GM19351 (cell line): ENCODE measurements at regions not wholly inside any gene's neighbourhood (a gene's known extent, or its start where the extent isn't known, plus 50 kb on each side); places are given as distances from the start of the nearest gene placed in this dataset.

Experiments
- ATAC-seq: cut with Tn5 transposase; IDR thresholded peaks from one replicate; pipeline ENCODE4 v1.9.1; 2021; ENCODE audit warnings: mild to moderate bottlenecking, moderate library complexity; ENCODE audit not compliant: unreplicated experiment

GRCh38 chr18:5091741-5092140, 105.3 kb downstream of the AKAIN1 start:
- ATAC-seq, result no peak

- no peak for ATAC-seq
Observed at GRCh38 chr18:5075297-5075696, 121.8 kb downstream of the AKAIN1 start.

GRCh38 chr18:5073026-5073944, 123.8 kb downstream of the AKAIN1 start:
- peak; percentile 83 for ATAC-seq

- no peak for ATAC-seq
Observed at GRCh38 chr18:5068851-5069250, 128.2 kb downstream of the AKAIN1 start.

- no peak for ATAC-seq
Observed at GRCh38 chr18:5066380-5066977, 130.6 kb downstream of the AKAIN1 start.

GRCh38 chr18:5065615-5066014, 131.4 kb downstream of the AKAIN1 start:
- ATAC-seq, result no peak

- no peak for ATAC-seq
Observed at GRCh38 chr18:5064841-5065370, 132.2 kb downstream of the AKAIN1 start.

- no peak for ATAC-seq
Observed at GRCh38 chr18:5061785-5062184, 135.3 kb downstream of the AKAIN1 start.

- no peak for ATAC-seq
Observed at GRCh38 chr18:5060543-5060942, 136.5 kb downstream of the AKAIN1 start.

GRCh38 chr18:5059696-5060032, 137.4 kb downstream of the AKAIN1 start:
- ATAC-seq, result no peak

- peak; percentile 64 for ATAC-seq
Observed at GRCh38 chr18:5058768-5059695, 138.0 kb downstream of the AKAIN1 start.

GRCh38 chr18:5057386-5058348, 139.4 kb downstream of the AKAIN1 start:
- ATAC-seq, result peak; percentile 77

GRCh38 chr18:5052491-5052890, 144.6 kb downstream of the AKAIN1 start:
- no peak for ATAC-seq

GRCh38 chr18:5051207-5051606, 145.8 kb downstream of the AKAIN1 start:
- no peak for ATAC-seq

- ATAC-seq, result no peak
Observed at GRCh38 chr18:5049124-5049523, 147.9 kb downstream of the AKAIN1 start.

GRCh38 chr18:5040476-5040875, 156.6 kb downstream of the AKAIN1 start:
- no peak for ATAC-seq

- ATAC-seq, result no peak
Observed at GRCh38 chr18:5036523-5036922, 160.5 kb downstream of the AKAIN1 start.

GRCh38 chr18:5031216-5031615, 165.8 kb downstream of the AKAIN1 start:
- no peak for ATAC-seq

GRCh38 chr18:5030636-5031035, 166.4 kb downstream of the AKAIN1 start:
- ATAC-seq, result no peak

- no peak for ATAC-seq
Observed at GRCh38 chr18:5029592-5029991, 167.5 kb downstream of the AKAIN1 start.
